Parathyroid adenoma (tissue), 2 donors: ENCODE measurements at regions not wholly inside any gene's neighbourhood (a gene's known extent, or its start where the extent isn't known, plus 50 kb on each side); places are given as distances from the start of the nearest gene placed in this dataset.

Experiments used
- H2AFZ ChIP-seq: fragments of 300-600 bp; sonication (generic); one replicate; pipeline ENCODE4 v1.7.0; 2017; ENCODE audit warnings: antibody characterized with exemption, mild to moderate bottlenecking
- H3K27ac ChIP-seq: fragments of 300-600 bp; sonication (generic); one replicate; pipeline ENCODE4 v1.7.0; 2017
- H3K27me3 ChIP-seq: fragments of 300-600 bp; sonication (generic); one replicate; pipeline ENCODE4 v1.7.0; 2017; ENCODE audit warnings: low read length; ENCODE audit not compliant: control insufficient read depth, insufficient read depth
- H3K36me3 ChIP-seq: fragments of 300-600 bp; sonication (generic); one replicate; pipeline ENCODE4 v1.7.0; 2017; ENCODE audit warnings: low read length; ENCODE audit not compliant: control insufficient read depth, insufficient read depth
- H3K4me1 ChIP-seq: fragments of 300-600 bp; sonication (generic); one replicate; pipeline ENCODE4 v1.7.0; 2017; ENCODE audit warnings: control low read depth
- H3K4me2 ChIP-seq: fragments of 300-600 bp; sonication (generic); one replicate; pipeline ENCODE4 v1.7.0; 2017; ENCODE audit warnings: low read length
- H3K4me3 ChIP-seq: fragments of 300-600 bp; sonication (generic); one replicate; pipeline ENCODE4 v1.7.0; 2017; ENCODE audit warnings: low read depth, low read length
- H3K79me2 ChIP-seq: fragments of 300-600 bp; sonication (generic); one replicate; pipeline ENCODE4 v1.7.0; 2017; ENCODE audit warnings: control low read depth
- H3K9ac ChIP-seq: fragments of 300-600 bp; sonication (generic); one replicate; pipeline ENCODE4 v1.7.0; 2017; ENCODE audit warnings: mild to moderate bottlenecking
- H3K9me3 ChIP-seq: fragments of 300-600 bp; sonication (generic); one replicate; pipeline ENCODE4 v1.7.0; 2017; ENCODE audit warnings: low read length; ENCODE audit not compliant: control insufficient read depth
- TF ChIP-seq, protein P1 (sequence below): fragments of 300-600 bp; sonication (generic); IDR thresholded peaks from one replicate; pipeline ENCODE4 v1.7.0; 2017; ENCODE audit warnings: antibody characterized with exemption, mild to moderate bottlenecking
- donor health status: primary hyperparathyroidism.

DNA sequence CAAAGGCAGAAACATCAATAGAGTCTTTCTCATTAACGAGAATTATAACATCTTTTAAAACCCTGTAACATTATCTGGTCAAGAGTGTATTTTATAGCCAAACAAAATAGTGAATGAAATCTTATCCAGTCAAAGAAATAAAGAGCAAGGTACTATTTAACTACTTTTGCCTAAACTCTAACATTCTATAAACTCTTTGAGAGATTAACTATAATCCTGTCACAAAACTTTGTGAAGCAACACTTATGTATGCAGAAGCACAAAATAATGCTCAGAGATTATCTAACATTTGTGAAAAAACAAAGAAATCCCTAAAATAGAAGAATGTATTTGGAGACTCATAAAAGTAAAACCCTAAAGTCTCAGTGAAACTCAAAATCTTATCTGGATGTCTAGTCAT is 124.4 kb upstream of the LUZP2 start:
- H3K9ac ChIP-seq, result no peak overlapping the region
- H3K4me3 ChIP-seq, result no peak overlapping the region
- H3K27me3 ChIP-seq, result no peaks in the 10 kb centered on the region
- H3K79me2 ChIP-seq, result no peaks in the 10 kb centered on the region
- H3K4me2 ChIP-seq, result no peak overlapping the region
- H3K9me3 ChIP-seq, result no peaks in the 10 kb centered on the region
- no peak overlapping the region for H3K27ac ChIP-seq
- H2AFZ ChIP-seq, result no peak overlapping the region
- TF ChIP-seq, protein P1, sequence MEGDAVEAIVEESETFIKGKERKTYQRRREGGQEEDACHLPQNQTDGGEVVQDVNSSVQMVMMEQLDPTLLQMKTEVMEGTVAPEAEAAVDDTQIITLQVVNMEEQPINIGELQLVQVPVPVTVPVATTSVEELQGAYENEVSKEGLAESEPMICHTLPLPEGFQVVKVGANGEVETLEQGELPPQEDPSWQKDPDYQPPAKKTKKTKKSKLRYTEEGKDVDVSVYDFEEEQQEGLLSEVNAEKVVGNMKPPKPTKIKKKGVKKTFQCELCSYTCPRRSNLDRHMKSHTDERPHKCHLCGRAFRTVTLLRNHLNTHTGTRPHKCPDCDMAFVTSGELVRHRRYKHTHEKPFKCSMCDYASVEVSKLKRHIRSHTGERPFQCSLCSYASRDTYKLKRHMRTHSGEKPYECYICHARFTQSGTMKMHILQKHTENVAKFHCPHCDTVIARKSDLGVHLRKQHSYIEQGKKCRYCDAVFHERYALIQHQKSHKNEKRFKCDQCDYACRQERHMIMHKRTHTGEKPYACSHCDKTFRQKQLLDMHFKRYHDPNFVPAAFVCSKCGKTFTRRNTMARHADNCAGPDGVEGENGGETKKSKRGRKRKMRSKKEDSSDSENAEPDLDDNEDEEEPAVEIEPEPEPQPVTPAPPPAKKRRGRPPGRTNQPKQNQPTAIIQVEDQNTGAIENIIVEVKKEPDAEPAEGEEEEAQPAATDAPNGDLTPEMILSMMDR, result no peak
- H3K4me1 ChIP-seq, result no peaks in the 10 kb centered on the region
- no peaks in the 10 kb centered on the region for H3K36me3 ChIP-seq

DNA sequence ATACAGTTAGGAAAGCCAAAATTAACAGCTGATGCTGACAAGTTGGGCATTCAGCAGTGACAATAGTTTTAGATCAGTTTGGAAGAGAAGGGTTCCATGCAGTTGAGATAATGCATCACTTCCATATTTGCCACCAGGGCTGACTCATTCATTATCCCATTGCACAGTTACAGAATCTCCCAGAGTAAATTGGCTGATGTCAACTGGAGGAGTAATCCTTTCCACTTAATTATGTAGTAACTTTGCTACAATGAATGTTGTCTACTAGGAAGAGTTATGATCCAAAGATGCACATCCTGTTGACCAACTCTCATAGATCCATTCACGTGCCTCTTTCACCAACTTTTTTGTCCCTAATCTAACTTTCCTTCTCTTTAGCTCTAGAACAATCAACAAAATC is 123.3 kb upstream of the LUZP2 start:
- H3K9ac ChIP-seq, result no peak overlapping the region
- H3K4me3 ChIP-seq, result no peak overlapping the region
- no peaks in the 10 kb centered on the region for H3K4me1 ChIP-seq
- no peaks in the 10 kb centered on the region for H3K9me3 ChIP-seq
- H3K79me2 ChIP-seq, result no peaks in the 10 kb centered on the region
- H2AFZ ChIP-seq, result no peak overlapping the region
- no peak overlapping the region for H3K27ac ChIP-seq
- no peaks in the 10 kb centered on the region for H3K27me3 ChIP-seq
- TF ChIP-seq, protein P1, result no peak
- no peak overlapping the region for H3K4me2 ChIP-seq
- H3K36me3 ChIP-seq, result no peaks in the 10 kb centered on the region

DNA sequence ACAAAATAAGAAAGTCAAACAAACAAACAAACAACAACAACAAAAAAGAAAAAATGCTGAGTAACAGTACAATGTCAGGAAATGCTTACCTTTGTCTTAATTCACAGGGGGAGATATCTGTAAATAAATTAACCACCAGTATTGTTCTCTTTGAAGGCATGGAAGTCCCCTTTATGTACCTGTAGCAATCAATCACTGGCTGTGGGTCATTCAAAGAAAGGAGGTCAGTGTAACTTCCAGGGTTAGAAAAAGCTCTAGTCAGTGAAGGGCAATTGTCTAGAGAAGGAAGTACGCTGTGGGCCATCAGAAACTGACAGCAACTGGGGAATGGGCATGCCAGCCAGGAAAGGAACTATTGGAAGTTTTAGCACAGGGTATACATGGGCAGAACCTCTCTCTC is 121.5 kb upstream of the LUZP2 start:
- Histone ChIP-seq H3K36me3 (no peaks in the 10 kb centered on the region), H3K27me3 (no peaks in the 10 kb centered on the region), H3K27ac (no peak overlapping the region), H3K79me2 (no peaks in the 10 kb centered on the region), H2AFZ (no peak overlapping the region), H3K4me3 (no peak overlapping the region), H3K9ac (no peak overlapping the region), H3K9me3 (no peaks in the 10 kb centered on the region), H3K4me2 (no peak overlapping the region), H3K4me1 (no peaks in the 10 kb centered on the region)
- TF ChIP-seq, protein P1, result no peak

DNA sequence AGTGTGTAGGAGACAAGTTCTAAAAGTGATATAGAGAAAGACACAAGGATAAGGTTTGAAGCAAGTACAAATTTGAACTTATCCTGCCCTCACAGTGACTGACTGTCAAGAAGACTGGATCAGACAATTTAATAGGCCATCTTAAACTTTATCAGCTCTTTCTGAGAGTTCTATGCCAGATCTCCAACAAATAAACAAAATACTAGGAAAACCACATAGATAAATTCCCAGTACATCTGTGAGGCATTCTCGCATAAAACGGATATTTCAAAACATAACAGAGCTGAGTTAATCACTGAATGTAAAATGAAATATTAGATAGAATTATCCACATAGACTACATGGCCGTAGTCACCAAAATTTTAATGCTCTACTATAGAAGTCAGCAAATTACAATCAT is 120.9 kb upstream of the LUZP2 start:
- H3K79me2 ChIP-seq, result no peaks in the 10 kb centered on the region
- no peaks in the 10 kb centered on the region for H3K27me3 ChIP-seq
- no peak overlapping the region for H3K4me2 ChIP-seq
- H3K4me3 ChIP-seq, result no peak overlapping the region
- H3K27ac ChIP-seq, result no peak overlapping the region
- TF ChIP-seq, protein P1, result no peak
- H2AFZ ChIP-seq, result no peak overlapping the region
- H3K9me3 ChIP-seq, result no peaks in the 10 kb centered on the region
- no peaks in the 10 kb centered on the region for H3K36me3 ChIP-seq
- no peaks in the 10 kb centered on the region for H3K4me1 ChIP-seq
- H3K9ac ChIP-seq, result no peak overlapping the region

DNA sequence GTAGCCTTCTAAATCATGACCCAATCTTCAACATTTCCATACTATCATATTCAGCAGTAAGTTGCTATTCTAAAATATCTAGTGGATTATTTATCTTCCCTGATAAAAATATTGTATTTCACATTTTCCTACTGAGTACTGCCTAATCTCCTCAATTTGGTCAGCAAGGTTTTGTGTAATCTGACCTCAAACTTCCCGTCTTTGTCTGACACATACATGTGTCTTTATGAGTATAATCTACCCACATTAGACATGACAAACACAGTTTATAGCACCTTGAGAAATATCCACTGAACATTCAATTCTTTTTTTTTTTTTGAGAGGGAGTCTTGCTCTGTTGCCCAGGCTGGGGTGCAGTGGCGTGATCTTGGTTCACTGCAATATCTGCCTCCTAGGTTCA is 113.7 kb upstream of the LUZP2 start:
- H3K4me1 ChIP-seq, result no peaks in the 10 kb centered on the region
- H2AFZ ChIP-seq, result no peak overlapping the region
- no peak overlapping the region for H3K9ac ChIP-seq
- no peaks in the 10 kb centered on the region for H3K27me3 ChIP-seq
- no peak overlapping the region for H3K4me3 ChIP-seq
- H3K79me2 ChIP-seq, result no peaks in the 10 kb centered on the region
- H3K27ac ChIP-seq, result no peak overlapping the region
- no peak overlapping the region for H3K4me2 ChIP-seq
- H3K9me3 ChIP-seq, result no peaks in the 10 kb centered on the region
- H3K36me3 ChIP-seq, result no peaks in the 10 kb centered on the region
- TF ChIP-seq, protein P1, result no peak
